SH-SY5Y (cell line): ENCODE measurements at regions not wholly inside any gene's neighbourhood (a gene's known extent, or its start where the extent isn't known, plus 50 kb on each side); places are given as distances from the start of the nearest gene placed in this dataset.

ENCODE experiments used
- GATA2 ChIP-seq: IDR thresholded peaks from 2 replicates; pipeline ENCODE4 v1.6.1; 2011; ENCODE audit warnings: mild to moderate bottlenecking, low read depth, low read length
- GATA3 ChIP-seq: IDR thresholded peaks from 2 replicates; pipeline ENCODE4 v1.6.1; 2011; ENCODE audit warnings: low read depth, mild to moderate bottlenecking, low read length, moderate library complexity

- TF ChIP-seq GATA2 (no peak), GATA3 (no peak)
Measured at GRCh38 chr9:87381746-87382145, 115.9 kb upstream of the DAPK1 start.
